Erythroblast (primary cell): ENCODE measurements at regions not wholly inside any gene's neighbourhood (a gene's known extent, or its start where the extent isn't known, plus 50 kb on each side); places are given as distances from the start of the nearest gene placed in this dataset.

Experiments used
- DNase-seq, 2 experiments: peaks; one replicate each; lab custom pipeline; 2025; lab: John Stamatoyannopoulos, UW
- GATA1 ChIP-seq: IDR thresholded peaks from 2 replicates; pipeline ENCODE4 v1.6.1; 2011; ENCODE audit warnings: low read depth, mild to moderate bottlenecking, control low read depth, low read length, moderate library complexity
- POLR2A ChIP-seq: IDR thresholded peaks from 2 replicates; pipeline ENCODE4 v1.6.1; 2011; ENCODE audit warnings: mild to moderate bottlenecking, low read length

DNA sequence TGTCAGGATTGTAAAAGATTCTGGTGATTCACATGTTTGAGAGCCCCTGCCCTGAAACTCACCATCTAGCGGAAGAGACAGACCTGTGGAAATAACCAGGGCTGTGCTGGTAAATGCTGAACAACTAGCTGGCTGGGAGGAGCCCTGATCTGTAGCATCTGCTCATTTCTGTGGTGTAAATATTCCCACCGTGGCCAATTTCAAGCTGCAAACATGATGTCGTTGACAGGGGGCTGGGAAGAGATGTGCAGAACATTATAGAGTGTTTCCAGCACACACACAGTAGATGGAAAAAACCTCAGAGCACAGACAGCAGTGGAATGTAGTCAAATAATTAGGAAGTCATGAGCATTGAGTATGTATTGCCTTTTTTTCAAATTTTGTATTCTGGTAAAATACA is 138.2 kb downstream of the PHETA1 start:
- no peak for TF ChIP-seq POLR2A
- TF ChIP-seq GATA1 = no peak
- no peak for DNase-seq

DNA sequence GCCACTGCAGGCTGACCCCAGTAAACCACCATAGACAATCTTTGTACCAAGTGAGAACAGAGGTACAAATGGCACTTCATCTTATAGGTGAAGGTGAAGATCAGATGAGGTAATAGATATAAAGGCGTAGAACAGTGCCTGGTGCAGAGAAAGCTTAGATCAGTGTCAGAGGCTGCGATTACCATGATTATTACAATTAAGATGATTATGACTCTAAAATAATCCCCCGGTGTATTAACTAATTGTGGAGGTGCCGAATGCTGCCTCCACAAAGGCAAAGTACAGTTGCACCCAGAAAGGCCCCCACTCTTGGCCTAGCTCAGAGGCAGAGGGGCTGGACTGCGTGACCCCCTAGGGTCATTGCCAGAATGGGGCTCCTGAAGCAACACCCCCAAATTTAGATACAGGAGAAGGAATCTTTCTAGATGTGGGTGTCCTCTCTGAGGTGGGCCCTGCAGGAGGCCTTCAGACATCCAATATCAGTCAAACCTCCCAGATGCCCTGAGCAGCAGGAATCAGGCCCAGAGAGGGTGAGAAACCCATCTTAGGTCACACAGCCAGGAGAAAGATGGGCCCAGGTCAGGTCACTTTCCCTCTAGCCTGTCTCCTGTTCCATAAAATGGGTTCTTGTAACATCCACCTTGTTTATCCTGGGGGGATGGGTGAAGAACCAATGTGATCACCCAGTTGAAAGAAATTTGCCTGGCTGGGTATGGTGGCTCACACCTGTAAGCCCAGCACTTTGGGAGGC is 139.8 kb downstream of the PHETA1 start:
- DNase-seq = no peak
- no peak for TF ChIP-seq POLR2A
- no peak for TF ChIP-seq GATA1

DNA sequence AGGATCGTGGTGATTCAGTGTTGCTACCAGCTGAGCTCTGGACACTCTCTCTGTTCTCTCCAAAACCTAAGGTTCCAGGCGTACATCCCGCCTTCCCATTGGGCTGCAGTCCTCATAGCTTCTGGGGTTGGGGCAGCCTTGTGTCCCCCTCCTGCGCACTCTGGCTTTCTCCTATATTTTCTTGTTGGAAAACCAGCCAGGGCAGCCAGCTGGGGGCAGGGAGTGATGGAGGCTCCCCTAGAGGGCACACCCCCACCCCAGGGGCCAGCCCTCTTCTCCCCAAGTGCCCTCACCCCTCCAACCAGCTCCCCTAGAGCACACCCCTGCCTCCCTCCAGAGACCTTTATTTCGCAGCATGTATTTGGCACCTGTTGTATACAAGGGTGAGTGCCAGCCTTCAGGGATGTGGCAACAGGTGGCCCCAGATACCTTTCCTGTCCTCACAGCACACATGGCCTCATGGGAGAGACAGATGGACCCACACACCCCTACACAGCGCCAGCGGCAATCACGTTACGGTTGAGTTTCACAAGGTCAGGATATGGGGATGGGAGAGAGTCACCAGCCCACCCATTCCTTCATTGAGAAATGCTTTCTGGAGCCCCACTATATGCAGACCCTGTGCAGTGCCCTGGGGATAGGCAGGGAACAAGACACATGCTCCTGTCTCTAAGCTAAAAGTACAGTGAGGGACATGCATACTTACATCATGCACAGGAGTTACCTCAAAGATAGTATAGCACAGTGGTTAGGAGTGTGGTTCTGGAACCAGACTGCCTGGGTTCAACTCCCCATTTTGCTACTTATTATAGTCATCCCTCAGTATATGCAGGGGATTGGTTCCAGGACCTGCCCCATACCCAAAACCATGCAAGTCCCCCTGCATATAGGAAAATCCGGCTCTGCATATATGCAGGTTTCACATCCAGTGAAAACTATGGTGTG is 141.1 kb downstream of the PHETA1 start:
- DNase-seq = no peak
- TF ChIP-seq POLR2A (no peak), GATA1 (no peak)

DNA sequence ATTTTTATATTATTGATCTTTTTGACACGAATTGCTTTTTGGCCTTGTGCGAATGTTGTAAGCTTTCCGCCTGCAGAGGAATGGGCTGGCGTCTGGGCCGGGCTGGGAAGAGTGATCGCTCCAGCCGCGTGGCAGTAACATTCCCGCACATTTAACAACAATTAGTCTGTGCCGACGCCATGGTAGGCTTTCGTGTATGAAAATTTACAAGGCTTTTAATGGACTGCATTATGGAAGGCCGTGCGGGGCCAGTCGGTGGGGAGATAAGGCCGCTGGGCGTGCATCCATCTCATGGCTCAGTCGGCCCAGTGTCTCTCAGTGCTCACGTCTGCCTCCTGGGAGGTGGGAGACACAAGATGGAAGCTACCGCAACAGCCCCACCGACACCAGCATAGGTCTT is 142.2 kb downstream of the PHETA1 start:
- no peak for DNase-seq
- no peak for TF ChIP-seq POLR2A
- no peak for TF ChIP-seq GATA1

DNA sequence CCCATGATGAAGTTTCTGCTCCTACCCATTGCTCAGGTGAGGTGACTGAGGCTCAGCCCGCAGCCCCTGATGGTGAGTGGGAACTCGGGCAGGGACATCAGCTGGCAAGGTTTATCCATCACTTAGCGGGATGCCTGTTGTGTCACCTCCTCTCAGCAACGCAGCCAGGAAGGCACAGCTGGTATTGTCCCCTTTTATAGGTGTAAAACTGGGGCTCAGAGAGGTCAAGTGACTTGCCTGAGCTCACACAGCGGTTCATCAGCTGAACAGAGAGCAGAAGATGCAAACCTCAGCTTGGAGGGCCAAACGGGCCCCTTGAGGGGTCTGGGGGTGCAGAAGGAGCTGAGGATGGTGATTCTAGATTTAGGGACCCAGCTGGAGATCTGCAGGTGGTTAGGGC is 143.6 kb downstream of the PHETA1 start:
- no peak for DNase-seq
- TF ChIP-seq POLR2A (no peak), GATA1 (no peak)

DNA sequence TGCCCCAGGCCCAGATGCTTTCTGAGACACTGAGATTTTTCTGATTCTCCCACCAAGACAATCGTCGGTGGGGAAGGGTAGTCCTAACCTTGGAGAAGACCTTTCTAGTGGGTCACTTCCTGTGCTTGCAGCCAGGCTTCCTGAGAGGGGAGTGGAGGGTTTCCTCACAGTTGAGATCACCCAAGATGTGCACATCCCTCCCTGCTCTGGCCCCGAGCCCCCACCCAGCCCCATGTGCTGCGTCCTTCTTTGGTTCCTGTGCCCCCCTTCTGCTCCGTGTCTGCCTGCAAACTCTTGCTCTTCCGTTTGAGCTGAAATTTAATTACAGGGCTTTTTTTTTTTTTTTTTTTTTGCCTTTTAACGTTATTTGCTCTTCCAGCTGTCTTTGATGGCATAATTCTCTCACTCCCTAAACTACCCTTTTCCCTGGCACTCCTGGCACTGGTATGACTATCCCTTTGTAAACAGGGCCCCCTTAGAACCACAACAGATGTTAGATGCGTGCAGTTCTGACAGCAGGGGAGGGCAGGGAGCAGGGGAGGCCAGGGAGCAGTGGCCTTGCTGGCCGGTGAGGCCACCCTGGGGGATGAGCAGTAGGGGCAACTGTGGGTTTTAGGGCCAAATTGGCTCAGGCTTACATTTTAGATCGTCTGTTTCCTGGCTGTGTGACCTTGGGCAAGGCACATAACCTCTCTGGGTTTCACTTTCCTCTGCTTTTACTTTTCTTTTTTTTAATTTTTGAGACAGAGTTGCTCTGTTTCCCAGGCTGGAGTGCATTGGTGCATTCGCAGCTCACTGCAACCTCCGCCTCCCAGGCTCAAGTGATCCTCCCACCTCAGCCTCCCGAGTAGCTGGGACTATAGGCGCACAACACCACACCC is 144.5 kb downstream of the PHETA1 start:
- TF ChIP-seq GATA1 = no peak
- TF ChIP-seq POLR2A = no peak
- no peak for DNase-seq

DNA sequence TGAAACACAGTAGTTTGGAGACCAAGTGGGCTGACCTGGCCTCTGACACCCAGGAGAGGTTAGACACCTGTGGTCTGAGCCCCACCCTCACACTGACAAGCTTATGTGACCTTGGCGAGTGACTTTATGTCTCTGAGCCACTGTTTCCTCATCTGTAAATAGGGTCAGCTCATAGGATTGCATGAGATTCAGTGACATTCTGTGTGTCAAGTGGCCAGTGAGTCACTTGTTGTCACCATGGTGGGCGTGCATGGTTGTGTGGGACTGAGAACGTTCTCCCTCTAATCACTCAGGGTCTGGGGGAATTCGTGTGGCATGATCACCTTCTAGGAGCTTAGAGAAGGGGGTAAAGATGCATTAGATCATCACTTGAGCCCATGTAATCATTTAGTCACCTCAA is 146.4 kb downstream of the PHETA1 start:
- TF ChIP-seq GATA1 (no peak), POLR2A (no peak)
- DNase-seq = no peak

DNA sequence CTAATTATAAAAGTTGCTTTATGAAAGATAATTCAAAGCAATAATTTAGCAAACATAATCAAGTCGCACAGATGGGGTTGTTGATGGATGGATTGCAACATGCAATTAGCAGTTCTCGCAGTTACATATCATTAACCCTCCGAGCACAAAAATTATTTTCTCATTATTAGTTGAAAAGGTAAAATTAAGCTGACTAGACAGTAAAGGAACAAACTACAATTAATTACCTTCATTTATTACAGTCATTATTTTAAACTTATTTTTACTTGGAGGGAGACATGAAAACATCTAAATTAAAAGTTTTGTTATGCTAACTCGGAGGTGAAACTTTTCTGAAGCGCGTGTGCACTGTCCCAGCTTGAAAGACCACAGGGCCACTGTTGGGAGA is 146.9 kb downstream of the PHETA1 start:
- TF ChIP-seq POLR2A (no peak), GATA1 (no peak)
- DNase-seq = no peak

DNA sequence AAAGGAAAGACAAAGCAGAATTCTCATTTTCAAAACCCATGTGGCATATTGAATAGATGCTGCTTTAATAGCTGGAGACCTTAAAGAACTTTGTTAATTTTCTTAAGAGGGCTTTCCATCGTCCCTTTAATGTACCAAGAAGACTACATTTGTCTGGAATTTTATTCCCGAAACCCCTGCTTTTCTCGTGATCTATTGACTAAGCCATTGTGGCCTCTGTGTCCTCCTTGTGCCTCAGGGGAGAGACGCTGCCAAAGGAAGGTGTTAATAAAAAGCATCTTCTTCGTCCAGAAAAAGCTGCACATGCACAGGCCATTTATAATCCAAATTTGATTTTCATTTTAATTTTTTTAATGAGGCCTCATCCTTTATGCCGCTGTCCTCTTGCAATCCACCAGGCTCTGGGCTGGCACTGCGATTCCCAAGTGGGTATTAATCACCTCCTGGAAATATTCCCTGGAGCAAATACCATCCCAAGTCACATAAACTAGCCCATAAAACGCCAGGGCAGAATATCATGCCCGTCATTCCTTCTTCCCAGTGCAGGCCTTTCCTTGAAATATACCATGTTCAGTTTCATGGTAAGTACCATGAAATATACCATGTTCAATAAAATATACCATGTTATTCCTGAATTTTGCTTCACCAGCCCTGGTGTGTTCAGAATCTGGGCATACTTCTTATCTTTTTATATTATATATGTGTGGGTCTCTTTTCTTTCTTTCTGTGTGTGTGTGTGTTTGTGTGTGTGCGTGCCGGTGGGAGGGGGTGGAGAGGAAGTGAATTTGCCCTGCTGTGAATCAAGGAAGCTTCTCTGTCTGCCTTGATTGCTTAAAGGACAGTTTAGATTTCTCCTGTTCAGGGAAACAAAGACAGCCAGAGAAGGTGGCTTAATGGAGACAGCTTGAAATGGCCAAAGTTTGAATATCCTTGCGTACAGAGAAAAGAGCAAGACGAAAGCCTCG is 147.6 kb downstream of the PHETA1 start:
- TF ChIP-seq GATA1 = no peak
- TF ChIP-seq POLR2A = no peak
- no peak for DNase-seq

DNA sequence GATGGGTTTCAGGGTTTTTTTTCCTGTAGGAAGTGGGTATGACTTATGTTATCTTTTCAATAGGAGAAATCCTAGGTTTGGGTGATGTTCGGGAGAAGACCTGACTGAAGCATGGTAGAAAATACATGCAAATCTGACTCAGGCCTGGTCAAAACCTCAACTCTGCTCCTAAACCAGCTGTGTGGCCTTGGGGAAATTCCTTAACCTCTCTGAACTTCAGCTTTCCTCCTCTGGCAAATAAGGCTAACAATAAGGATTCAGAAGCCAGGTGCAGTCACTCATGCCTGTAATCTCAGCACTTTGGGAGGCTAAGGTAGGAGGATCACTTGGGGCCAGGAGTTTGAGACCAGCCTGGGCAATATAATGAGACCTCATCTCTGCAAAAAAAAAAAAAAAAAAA is 148.5 kb downstream of the PHETA1 start:
- TF ChIP-seq GATA1 (no peak), POLR2A (no peak)
- no peak for DNase-seq

DNA sequence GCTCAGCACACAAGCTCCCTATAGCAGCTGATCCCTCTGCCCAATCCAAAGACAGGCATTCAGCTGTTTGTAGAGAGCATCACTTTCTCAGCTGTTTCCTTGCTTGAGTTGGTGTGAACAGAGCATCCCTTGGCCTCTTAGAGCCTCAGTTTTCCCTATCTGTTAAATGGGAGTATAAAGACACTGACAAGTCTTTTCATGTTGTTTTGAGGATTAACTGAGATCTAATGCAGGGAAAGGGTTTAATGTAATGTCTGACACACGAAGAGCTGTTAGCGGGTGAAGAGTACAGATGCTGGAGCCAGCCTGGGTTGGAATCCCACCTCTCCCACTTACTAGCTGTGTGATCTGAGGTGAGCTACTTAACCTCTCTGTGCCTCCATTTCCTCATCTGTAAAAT is 149.5 kb downstream of the PHETA1 start:
- no peak for DNase-seq
- TF ChIP-seq POLR2A (no peak), GATA1 (no peak)

DNA sequence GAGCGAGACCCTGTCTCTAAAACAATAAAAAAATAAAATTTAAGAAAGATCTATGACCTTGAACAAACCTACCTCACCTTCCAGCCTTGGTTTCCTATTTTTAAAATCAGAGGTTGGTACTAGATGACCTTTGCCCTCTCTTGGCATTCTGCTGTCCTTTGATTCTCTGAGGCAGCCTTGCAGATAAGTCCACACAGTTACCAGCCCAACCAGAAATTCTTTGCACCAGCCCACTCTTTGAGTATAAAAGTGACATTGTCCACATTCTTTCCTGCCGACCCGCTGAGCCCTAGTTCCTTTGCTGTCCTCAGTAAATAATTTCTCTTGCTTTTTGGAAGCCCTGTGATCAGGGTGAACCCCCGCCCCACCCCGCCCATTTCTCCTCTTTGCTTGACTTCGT is 150.4 kb downstream of the PHETA1 start:
- no peak for DNase-seq

More for the DNA sequence above, 150.4 kb downstream of the PHETA1 start:
- no peak for TF ChIP-seq GATA1
